NCI-H1092 treated with DMSO at 0.1 percent for 48 hours (cell line): ENCODE measurements at regions not wholly inside any gene's neighbourhood (a gene's known extent, or its start where the extent isn't known, plus 50 kb on each side); places are given as distances from the start of the nearest gene placed in this dataset.

Experiments
- DNase-seq: peaks from one replicate; lab custom pipeline; 2025; lab: John Stamatoyannopoulos, UW

GRCh38 chr17:70021726-70022125 is 53.3 kb upstream of the KCNJ16 start:
- DNase-seq: no peak

GRCh38 chr17:70022175-70022574 is 52.9 kb upstream of the KCNJ16 start:
- no peak for DNase-seq

- no peak for DNase-seq
Observed at GRCh38 chr17:70024253-70024652, 50.8 kb upstream of the KCNJ16 start.
